ENCODE measurements at regions not wholly inside any gene's neighbourhood (a gene's known extent, or its start where the extent isn't known, plus 50 kb on each side); places are given as distances from the start of the nearest gene placed in this dataset.

- H3K4me3 ChIP-seq (ENCODE audit: low read depth, low read length): no peak overlapping the region
- TF ChIP-seq CTCF (IDR thresholded peaks at IDR 0.05; ENCODE audit: insufficient read depth, low read depth, low read length, missing control alignments): no peak
- no peak for DNase-seq (ENCODE audit: low read depth)
Observed at GRCh38 chr6:71199736-71200135, 88.9 kb upstream of the OGFRL1 start.

GRCh38 chr6:71203206-71203605, 85.4 kb upstream of the OGFRL1 start:
- no peak for DNase-seq (ENCODE audit: low read depth)
- no peak for TF ChIP-seq CTCF (IDR thresholded peaks at IDR 0.05; ENCODE audit: insufficient read depth, low read depth, low read length, missing control alignments)
- no peak overlapping the region for H3K4me3 ChIP-seq (ENCODE audit: low read depth, low read length)

- no peak for DNase-seq (ENCODE audit: low read depth)
Observed at GRCh38 chr6:71204741-71205140, 83.9 kb upstream of the OGFRL1 start.

GRCh38 chr6:71205336-71205956, 83.2 kb upstream of the OGFRL1 start:
- no peak for DNase-seq (ENCODE audit: low read depth)
- TF ChIP-seq CTCF (IDR thresholded peaks at IDR 0.05; ENCODE audit: insufficient read depth, low read depth, low read length, missing control alignments): no peak
- H3K4me3 ChIP-seq (ENCODE audit: low read depth, low read length): no peak overlapping the region

More at GRCh38 chr6:71204741-71205140, 83.9 kb upstream of the OGFRL1 start:
- no peak for TF ChIP-seq CTCF (IDR thresholded peaks at IDR 0.05; ENCODE audit: insufficient read depth, low read depth, low read length, missing control alignments)
- H3K4me3 ChIP-seq (ENCODE audit: low read depth, low read length): no peak overlapping the region

- DNase-seq (ENCODE audit: low read depth): no peak
- no peak for TF ChIP-seq CTCF (IDR thresholded peaks at IDR 0.05; ENCODE audit: insufficient read depth, low read depth, low read length, missing control alignments)
- H3K4me3 ChIP-seq (ENCODE audit: low read depth, low read length): no peak overlapping the region
Observed at GRCh38 chr6:71206089-71206488, 82.5 kb upstream of the OGFRL1 start.

- TF ChIP-seq CTCF (IDR thresholded peaks at IDR 0.05; ENCODE audit: insufficient read depth, low read depth, low read length, missing control alignments): no peak
Observed at GRCh38 chr6:71209206-71209605, 79.4 kb upstream of the OGFRL1 start.

GRCh38 chr6:71209626-71210025, 79.0 kb upstream of the OGFRL1 start:
- no peak overlapping the region for H3K4me3 ChIP-seq (ENCODE audit: low read depth, low read length)
- TF ChIP-seq CTCF (IDR thresholded peaks at IDR 0.05; ENCODE audit: insufficient read depth, low read depth, low read length, missing control alignments): no peak
- no peak for DNase-seq (ENCODE audit: low read depth)

More at GRCh38 chr6:71209206-71209605, 79.4 kb upstream of the OGFRL1 start:
- H3K4me3 ChIP-seq (ENCODE audit: low read depth, low read length): no peak overlapping the region
- DNase-seq (ENCODE audit: low read depth): no peak

All from GM12865 (cell line).